A673 (cell line): ENCODE measurements at regions not wholly inside any gene's neighbourhood (a gene's known extent, or its start where the extent isn't known, plus 50 kb on each side); places are given as distances from the start of the nearest gene placed in this dataset.
"Not testable (repeated sequence)": the region's sequence is repeated elsewhere in the genome, so short reads cannot be mapped to it uniquely, and the experiment has no call there.

Source experiments
- BruUV-seq: library from RNA; stranded (reverse); fragments of 400-500 nt; replicated peaks from 2 replicates; lab custom pipeline; 2021; lab: Mats Ljungman, UMichigan
- CTCF ChIA-PET: fragments of 300-600 bp; sonication (Branson Sonifier 250); formaldehyde crosslinking; loops from one replicate; lab custom pipeline; 2022; ENCODE audit warnings: antibody characterized with exemption; lab: Charles Lee
- POLR2A ChIA-PET: fragments of 300-600 bp; sonication (Branson Sonifier 250); formaldehyde crosslinking; loops from one replicate; lab custom pipeline; 2022; ENCODE audit warnings: antibody characterized with exemption; ENCODE audit not compliant: low non-redundant PET; lab: Charles Lee
- DNase-seq: peaks from one replicate; pipeline ENCODE4 v3.0.0-alpha.2; 2015; ENCODE audit warnings: low spot score
- H3K27ac ChIP-seq: fragments of 200-600 bp; sonication (generic); 2 replicates; pipeline ENCODE4 v1.5.1; 2016; ENCODE audit warnings: mixed run types, low read depth, mild to moderate bottlenecking, mixed read lengths, antibody characterized with exemption, low read length; ENCODE audit not compliant: poor library complexity, severe bottlenecking
- H3K27me3 ChIP-seq: fragments of 200-600 bp; sonication (generic); replicated peaks from 2 replicates; pipeline ENCODE4 v1.6.1; 2017; ENCODE audit warnings: mixed run types, low read depth, mild to moderate bottlenecking, mixed read lengths, antibody characterized with exemption, low read length; ENCODE audit not compliant: insufficient read depth, poor library complexity
- H3K36me3 ChIP-seq: fragments of 200-600 bp; sonication (generic); 2 replicates; pipeline ENCODE4 v1.6.1; 2016; ENCODE audit warnings: mixed run types, mild to moderate bottlenecking, mixed read lengths, antibody characterized with exemption, low read length; ENCODE audit not compliant: insufficient read depth, poor library complexity, severe bottlenecking
- H3K4me1 ChIP-seq: fragments of 200-600 bp; sonication (generic); 2 replicates; pipeline ENCODE4 v1.6.1; 2017; ENCODE audit warnings: mixed run types, mild to moderate bottlenecking, mixed read lengths, antibody characterized with exemption, low read length; ENCODE audit not compliant: insufficient read depth, poor library complexity, severe bottlenecking
- H3K4me3 ChIP-seq: fragments of 200-600 bp; sonication (generic); 2 replicates; pipeline ENCODE4 v1.5.1; 2016; ENCODE audit warnings: low read depth, mixed run types, mild to moderate bottlenecking, mixed read lengths, low read length; ENCODE audit not compliant: poor library complexity, severe bottlenecking
- H3K9me3 ChIP-seq: fragments of 200-600 bp; sonication (generic); 2 replicates; pipeline ENCODE4 v1.6.1; 2016; ENCODE audit warnings: mixed run types, low read depth, mild to moderate bottlenecking, mixed read lengths, antibody characterized with exemption, low read length; ENCODE audit not compliant: poor library complexity, severe bottlenecking
- EZH2 ChIP-seq: fragments of 200-600 bp; sonication (generic); IDR thresholded peaks from 2 replicates; pipeline ENCODE4 v1.6.1; 2017; ENCODE audit warnings: borderline replicate concordance, low read depth, mild to moderate bottlenecking, mixed read lengths, antibody characterized with exemption, low read length; ENCODE audit not compliant: poor library complexity, severe bottlenecking
- intact Hi-C: fragments of 100-400 bp; cut with micrococcal nuclease; formaldehyde crosslinking; loops from one replicate; pipeline ENCODE4 v1.10.0; 2022; ENCODE audit not compliant: unreplicated experiment
- TF ChIP-seq, protein P1 (sequence below): fragments of 300-800, 200-600 bp; sonication (generic); conservative IDR thresholded peaks from 2 replicates; pipeline ENCODE4 v1.5.1; 2017; ENCODE audit warnings: low read depth, mild to moderate bottlenecking, antibody characterized with exemption, low read length, moderate library complexity, mixed read lengths

GRCh38 chr2:63743170-63743981 is 98.3 kb upstream of the UGP2 start:
- ChIA-PET CTCF (no interaction called here), POLR2A (no interaction called here)
- Histone ChIP-seq H3K27me3 (no peaks in the 10 kb centered on the region), H3K4me1 (peaks cover 6% of the 10 kb centered on the region), H3K36me3 (no peaks in the 10 kb centered on the region), H3K9me3 (no peaks in the 10 kb centered on the region), H3K4me3 (no peak overlapping the region), H3K27ac (no peak overlapping the region)
- DNase-seq = no peak
- TF ChIP-seq EZH2 = no peak
- TF ChIP-seq, protein P1, sequence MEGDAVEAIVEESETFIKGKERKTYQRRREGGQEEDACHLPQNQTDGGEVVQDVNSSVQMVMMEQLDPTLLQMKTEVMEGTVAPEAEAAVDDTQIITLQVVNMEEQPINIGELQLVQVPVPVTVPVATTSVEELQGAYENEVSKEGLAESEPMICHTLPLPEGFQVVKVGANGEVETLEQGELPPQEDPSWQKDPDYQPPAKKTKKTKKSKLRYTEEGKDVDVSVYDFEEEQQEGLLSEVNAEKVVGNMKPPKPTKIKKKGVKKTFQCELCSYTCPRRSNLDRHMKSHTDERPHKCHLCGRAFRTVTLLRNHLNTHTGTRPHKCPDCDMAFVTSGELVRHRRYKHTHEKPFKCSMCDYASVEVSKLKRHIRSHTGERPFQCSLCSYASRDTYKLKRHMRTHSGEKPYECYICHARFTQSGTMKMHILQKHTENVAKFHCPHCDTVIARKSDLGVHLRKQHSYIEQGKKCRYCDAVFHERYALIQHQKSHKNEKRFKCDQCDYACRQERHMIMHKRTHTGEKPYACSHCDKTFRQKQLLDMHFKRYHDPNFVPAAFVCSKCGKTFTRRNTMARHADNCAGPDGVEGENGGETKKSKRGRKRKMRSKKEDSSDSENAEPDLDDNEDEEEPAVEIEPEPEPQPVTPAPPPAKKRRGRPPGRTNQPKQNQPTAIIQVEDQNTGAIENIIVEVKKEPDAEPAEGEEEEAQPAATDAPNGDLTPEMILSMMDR = no peak
- intact Hi-C loops = no loop called here
- BruUV-seq = no TSS peak

DNA sequence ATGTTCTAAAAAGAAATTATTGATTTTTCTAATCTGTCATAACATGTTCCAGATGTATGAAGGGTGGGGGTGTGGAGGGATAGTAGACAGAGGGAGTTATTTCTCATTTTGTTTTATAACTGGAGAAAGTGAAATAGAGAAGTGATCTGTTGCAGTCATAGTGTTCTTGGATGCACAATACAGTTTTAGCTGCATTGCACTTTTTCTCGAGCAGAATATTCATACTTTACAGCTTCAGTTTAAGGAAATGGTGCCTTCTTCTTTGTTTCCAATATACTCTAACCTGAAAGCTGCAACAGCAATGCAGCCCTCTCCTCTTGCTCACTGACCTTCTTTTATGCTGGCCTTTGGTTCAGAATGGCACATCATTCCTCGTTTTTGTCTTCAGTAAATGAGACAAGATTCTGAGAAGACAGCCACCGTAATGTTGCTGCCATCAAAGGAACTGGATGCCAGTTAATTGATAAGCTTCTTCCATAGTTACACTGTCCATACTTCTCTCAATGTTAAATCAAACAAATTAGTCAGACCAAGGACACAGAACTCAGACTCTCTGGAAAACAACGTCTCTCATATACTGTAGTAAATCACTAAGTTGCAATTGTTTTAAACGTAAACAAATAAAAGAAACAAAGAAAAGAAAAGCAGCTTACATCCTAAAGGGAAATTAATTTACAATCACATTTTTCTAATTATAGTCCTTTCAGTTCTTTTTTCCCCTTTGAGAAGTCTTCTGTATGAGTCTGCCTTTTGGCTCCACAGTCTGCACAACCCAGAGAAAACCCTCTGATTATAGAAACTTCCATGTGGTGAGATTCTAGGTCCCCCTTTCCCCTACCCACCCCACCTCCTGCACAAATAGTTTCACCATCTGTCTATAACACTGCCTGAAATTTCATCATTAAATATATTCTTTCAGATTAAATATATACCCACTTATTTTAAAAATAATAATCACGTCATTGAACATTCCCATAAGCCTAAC is 97.4 kb upstream of the UGP2 start:
- TF ChIP-seq, protein P1 = no peak
- TF ChIP-seq EZH2 = no peak
- ChIA-PET POLR2A (no interaction called here), CTCF (no interaction called here)
- intact Hi-C loops = no loop called here
- BruUV-seq = no TSS peak
- H3K4me1 ChIP-seq = peaks cover 6% of the 10 kb centered on the region
- no peak overlapping the region for H3K4me3 ChIP-seq
- no peaks in the 10 kb centered on the region for H3K36me3 ChIP-seq
- no peaks in the 10 kb centered on the region for H3K9me3 ChIP-seq
- H3K27me3 ChIP-seq = no peaks in the 10 kb centered on the region
- DNase-seq = no peak
- H3K27ac ChIP-seq = no peak overlapping the region

DNA sequence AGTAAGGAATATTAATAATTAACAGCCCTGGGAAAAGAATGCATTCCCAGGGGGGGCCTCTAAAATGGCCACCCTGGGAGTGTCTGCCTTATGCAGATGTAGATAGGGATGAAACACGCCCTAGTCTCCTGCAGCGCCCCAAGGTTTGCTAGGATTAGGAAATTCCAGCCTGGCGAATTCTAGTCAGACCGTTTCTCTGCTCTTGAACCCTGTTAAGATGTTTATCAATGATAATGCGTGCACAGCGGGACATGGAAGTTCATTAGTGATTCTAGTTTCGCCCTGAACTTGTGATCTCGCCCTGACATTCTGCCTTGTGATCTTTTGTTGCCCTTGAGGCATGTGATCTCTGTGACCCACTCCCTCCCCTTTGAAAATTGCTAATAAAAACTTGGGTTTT is 95.1 kb upstream of the UGP2 start:
- BruUV-seq, H3K4me3 ChIP-seq, H3K36me3 ChIP-seq, DNase-seq, H3K27me3 ChIP-seq, CTCF ChIA-PET, H3K4me1 ChIP-seq, POLR2A ChIA-PET, H3K9me3 ChIP-seq, intact Hi-C loops, H3K27ac ChIP-seq: not testable (repeated sequence)
